ENCODE measurements at regions not wholly inside any gene's neighbourhood (a gene's known extent, or its start where the extent isn't known, plus 50 kb on each side); places are given as distances from the start of the nearest gene placed in this dataset.

- TF ChIP-seq, protein P1, sequence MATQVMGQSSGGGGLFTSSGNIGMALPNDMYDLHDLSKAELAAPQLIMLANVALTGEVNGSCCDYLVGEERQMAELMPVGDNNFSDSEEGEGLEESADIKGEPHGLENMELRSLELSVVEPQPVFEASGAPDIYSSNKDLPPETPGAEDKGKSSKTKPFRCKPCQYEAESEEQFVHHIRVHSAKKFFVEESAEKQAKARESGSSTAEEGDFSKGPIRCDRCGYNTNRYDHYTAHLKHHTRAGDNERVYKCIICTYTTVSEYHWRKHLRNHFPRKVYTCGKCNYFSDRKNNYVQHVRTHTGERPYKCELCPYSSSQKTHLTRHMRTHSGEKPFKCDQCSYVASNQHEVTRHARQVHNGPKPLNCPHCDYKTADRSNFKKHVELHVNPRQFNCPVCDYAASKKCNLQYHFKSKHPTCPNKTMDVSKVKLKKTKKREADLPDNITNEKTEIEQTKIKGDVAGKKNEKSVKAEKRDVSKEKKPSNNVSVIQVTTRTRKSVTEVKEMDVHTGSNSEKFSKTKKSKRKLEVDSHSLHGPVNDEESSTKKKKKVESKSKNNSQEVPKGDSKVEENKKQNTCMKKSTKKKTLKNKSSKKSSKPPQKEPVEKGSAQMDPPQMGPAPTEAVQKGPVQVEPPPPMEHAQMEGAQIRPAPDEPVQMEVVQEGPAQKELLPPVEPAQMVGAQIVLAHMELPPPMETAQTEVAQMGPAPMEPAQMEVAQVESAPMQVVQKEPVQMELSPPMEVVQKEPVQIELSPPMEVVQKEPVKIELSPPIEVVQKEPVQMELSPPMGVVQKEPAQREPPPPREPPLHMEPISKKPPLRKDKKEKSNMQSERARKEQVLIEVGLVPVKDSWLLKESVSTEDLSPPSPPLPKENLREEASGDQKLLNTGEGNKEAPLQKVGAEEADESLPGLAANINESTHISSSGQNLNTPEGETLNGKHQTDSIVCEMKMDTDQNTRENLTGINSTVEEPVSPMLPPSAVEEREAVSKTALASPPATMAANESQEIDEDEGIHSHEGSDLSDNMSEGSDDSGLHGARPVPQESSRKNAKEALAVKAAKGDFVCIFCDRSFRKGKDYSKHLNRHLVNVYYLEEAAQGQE (IDR thresholded peaks at IDR 0.05; ENCODE audit: insufficient replicate concordance, low read depth), result no peak
- TF ChIP-seq, protein P2, sequence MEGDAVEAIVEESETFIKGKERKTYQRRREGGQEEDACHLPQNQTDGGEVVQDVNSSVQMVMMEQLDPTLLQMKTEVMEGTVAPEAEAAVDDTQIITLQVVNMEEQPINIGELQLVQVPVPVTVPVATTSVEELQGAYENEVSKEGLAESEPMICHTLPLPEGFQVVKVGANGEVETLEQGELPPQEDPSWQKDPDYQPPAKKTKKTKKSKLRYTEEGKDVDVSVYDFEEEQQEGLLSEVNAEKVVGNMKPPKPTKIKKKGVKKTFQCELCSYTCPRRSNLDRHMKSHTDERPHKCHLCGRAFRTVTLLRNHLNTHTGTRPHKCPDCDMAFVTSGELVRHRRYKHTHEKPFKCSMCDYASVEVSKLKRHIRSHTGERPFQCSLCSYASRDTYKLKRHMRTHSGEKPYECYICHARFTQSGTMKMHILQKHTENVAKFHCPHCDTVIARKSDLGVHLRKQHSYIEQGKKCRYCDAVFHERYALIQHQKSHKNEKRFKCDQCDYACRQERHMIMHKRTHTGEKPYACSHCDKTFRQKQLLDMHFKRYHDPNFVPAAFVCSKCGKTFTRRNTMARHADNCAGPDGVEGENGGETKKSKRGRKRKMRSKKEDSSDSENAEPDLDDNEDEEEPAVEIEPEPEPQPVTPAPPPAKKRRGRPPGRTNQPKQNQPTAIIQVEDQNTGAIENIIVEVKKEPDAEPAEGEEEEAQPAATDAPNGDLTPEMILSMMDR (IDR thresholded peaks at IDR 0.05; ENCODE audit: insufficient read depth, low read length), result no peak
Observed at GRCh38 chr12:97048421-97049035, 141.5 kb downstream of the NEDD1 start.
